IPS-18c (cell line): ENCODE measurements at regions not wholly inside any gene's neighbourhood (a gene's known extent, or its start where the extent isn't known, plus 50 kb on each side); places are given as distances from the start of the nearest gene placed in this dataset.
"Not testable (repeated sequence)": the region's sequence is repeated elsewhere in the genome, so short reads cannot be mapped to it uniquely, and the experiment has no call there.

Experiments
- H3K4me3 ChIP-seq: 2 replicates; pipeline ENCODE4 v1.7.0; 2013; ENCODE audit warnings: low read depth, mild to moderate bottlenecking, low read length, moderate library complexity; ENCODE audit not compliant: insufficient read depth
- H3K9me3 ChIP-seq: one replicate; pipeline ENCODE4 v1.6.1; 2013; ENCODE audit warnings: mild to moderate bottlenecking, low read length, moderate library complexity; ENCODE audit not compliant: control insufficient read depth, insufficient read depth

- H3K4me3 ChIP-seq = not testable (repeated sequence)
- peaks cover 49% of the 10 kb centered on the region for H3K9me3 ChIP-seq
Measured at GRCh38 chr21:9753441-9753840, 767.9 kb upstream of the TPTE start.

DNA sequence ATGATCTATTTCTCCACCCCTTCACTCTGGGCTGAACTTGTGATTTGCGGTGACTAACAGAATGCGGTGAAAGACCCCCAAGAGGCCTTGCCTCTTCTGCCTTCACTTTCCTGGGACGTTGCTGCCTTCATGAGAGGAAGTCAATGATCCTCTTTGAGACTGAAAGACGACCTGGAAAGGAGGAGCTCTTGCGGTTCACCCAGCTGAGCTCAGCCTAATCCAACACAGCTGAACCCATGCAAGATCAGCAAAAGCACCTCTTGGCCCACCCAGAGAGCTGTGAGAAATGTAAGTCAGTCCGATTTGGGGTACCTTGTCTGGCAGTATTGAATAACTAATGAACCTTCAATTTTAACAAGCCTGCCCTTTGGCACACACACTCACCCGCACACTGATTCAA, 767.4 kb upstream of the TPTE start:
- H3K9me3 ChIP-seq = peaks cover 51% of the 10 kb centered on the region
- H3K4me3 ChIP-seq = 0 out of 2 replicates have a peak overlapping the region, but pooled peaks have one; percentile 24

- peaks cover 52% of the 10 kb centered on the region for H3K9me3 ChIP-seq
- H3K4me3 ChIP-seq = not testable (repeated sequence)
Measured at GRCh38 chr21:9754434-9754833, 766.9 kb upstream of the TPTE start.

GRCh38 chr21:9755611-9756010, 765.8 kb upstream of the TPTE start:
- peaks cover 56% of the 10 kb centered on the region for H3K9me3 ChIP-seq
- no peak overlapping the region; the same call in 1 of the 2 replicates for H3K4me3 ChIP-seq

- H3K9me3 ChIP-seq = peaks cover 55% of the 10 kb centered on the region
- no peak overlapping the region for H3K4me3 ChIP-seq
Measured at GRCh38 chr21:9756677-9757076, 764.7 kb upstream of the TPTE start.

GRCh38 chr21:9757118-9757517, 764.3 kb upstream of the TPTE start:
- peaks cover 52% of the 10 kb centered on the region for H3K9me3 ChIP-seq
- not testable (repeated sequence) for H3K4me3 ChIP-seq

GRCh38 chr21:9757572-9757971, 763.8 kb upstream of the TPTE start:
- H3K4me3 ChIP-seq = not testable (repeated sequence)
- H3K9me3 ChIP-seq = peaks cover 52% of the 10 kb centered on the region

GRCh38 chr21:9758141-9758540, 763.2 kb upstream of the TPTE start:
- no peak overlapping the region for H3K4me3 ChIP-seq
- H3K9me3 ChIP-seq = peaks cover 54% of the 10 kb centered on the region

DNA sequence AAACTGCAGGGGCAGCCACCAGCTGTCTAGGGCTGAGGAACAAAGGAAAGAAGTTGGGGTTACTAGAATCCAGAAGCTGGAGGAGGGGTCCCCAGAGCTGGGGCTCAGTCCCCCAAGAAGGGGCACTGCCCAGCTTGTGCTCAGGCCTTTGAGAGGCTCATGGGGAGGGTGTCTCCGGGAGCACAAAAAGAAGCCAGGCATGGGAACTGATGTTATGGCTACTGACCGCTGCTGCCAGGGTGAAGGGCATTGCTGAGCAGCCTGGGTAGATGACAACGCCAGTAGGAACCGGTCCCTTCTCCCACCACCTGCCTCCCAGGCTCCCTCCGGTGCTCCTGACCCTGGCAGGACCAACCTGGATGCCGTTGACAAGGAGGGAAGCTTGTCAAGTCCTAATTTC, 762.5 kb upstream of the TPTE start:
- Histone ChIP-seq H3K9me3 (peaks cover 59% of the 10 kb centered on the region), H3K4me3 (no peak overlapping the region)

GRCh38 chr21:9759972-9760371, 761.4 kb upstream of the TPTE start:
- H3K4me3 ChIP-seq = no peak overlapping the region
- H3K9me3 ChIP-seq = peaks cover 62% of the 10 kb centered on the region

- peaks cover 59% of the 10 kb centered on the region for H3K9me3 ChIP-seq
- no peak overlapping the region for H3K4me3 ChIP-seq
Measured at GRCh38 chr21:9760398-9761074, 760.8 kb upstream of the TPTE start.

GRCh38 chr21:9763306-9763705, 758.1 kb upstream of the TPTE start:
- Histone ChIP-seq H3K9me3 (peaks cover 53% of the 10 kb centered on the region), H3K4me3 (no peak overlapping the region)

DNA sequence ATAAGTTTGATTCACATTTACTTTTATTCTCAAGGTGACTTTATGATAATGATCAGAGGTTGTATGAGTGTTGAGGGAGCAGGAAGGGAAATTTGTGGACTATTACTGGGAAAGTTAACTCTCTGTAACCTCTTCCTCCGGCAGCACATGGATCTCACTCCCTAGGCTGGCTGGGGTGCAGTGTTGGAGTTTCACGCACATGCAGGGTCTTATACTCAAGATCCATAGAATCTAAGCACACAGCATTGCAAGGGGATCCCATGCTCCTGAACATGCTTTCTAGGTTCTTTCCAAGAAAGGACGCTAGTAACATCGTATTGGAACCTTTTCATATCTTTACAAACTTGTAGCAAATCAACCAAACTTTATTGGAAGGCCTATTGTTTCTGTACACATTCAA, 757.6 kb upstream of the TPTE start:
- Histone ChIP-seq H3K4me3 (peak overlapping the region; percentile 12; the same call in 1 of the 2 replicates), H3K9me3 (peaks cover 54% of the 10 kb centered on the region)

- H3K9me3 ChIP-seq = peaks cover 57% of the 10 kb centered on the region
- not testable (repeated sequence) for H3K4me3 ChIP-seq
Measured at GRCh38 chr21:9764294-9764693, 757.1 kb upstream of the TPTE start.

- peaks cover 57% of the 10 kb centered on the region for H3K9me3 ChIP-seq
- not testable (repeated sequence) for H3K4me3 ChIP-seq
Measured at GRCh38 chr21:9765538-9765937, 755.8 kb upstream of the TPTE start.

GRCh38 chr21:9766890-9767591, 754.3 kb upstream of the TPTE start:
- Histone ChIP-seq H3K9me3 (peaks cover 56% of the 10 kb centered on the region), H3K4me3 (peak overlapping the region; percentile 40; the same call in 1 of the 2 replicates)

DNA sequence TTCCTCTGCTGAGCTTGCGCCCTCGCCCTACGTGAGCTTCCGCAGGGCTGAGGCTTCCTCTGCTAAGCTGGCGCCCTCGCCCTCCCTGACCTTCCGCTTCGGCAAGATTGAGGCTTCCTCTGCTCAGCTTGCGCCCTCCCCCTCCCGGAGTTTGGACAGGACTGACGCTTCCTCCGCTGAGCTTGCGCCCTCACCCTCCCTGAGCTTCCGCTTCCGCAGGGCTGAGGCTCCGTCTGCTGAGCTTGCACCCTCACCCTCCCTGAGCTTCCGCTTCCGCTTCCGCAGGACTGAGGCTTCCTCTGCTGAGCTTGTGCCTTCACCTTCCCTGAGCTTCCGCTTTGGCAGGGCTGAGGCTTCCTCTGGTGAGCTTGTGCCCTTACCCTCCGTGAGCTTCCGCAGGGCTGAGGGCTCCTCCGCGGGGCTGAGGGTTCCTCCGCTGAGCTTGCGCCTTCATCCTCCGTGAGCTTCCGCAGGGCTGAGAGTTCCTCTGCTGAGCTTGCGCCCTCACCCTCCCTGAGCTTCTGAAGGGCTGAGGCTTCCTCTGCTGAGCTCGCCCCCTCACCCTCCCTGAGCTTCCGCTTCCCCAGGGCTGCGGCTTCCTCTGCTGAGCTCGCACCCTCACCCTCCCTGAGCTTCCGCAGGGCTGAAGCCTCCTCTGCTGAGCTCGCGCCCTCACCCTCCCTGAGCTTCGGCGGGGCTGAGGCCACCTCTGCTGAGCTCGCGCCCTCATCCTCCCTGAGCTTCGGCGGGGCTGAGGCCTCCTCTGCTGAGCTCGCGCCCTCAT, 753.6 kb upstream of the TPTE start:
- H3K9me3 ChIP-seq = peaks cover 63% of the 10 kb centered on the region
- H3K4me3 ChIP-seq = peak overlapping the region; percentile 40
